Naive thymus-derived CD4-positive, alpha-beta T cell (primary cell): ENCODE measurements at regions not wholly inside any gene's neighbourhood (a gene's known extent, or its start where the extent isn't known, plus 50 kb on each side); places are given as distances from the start of the nearest gene placed in this dataset.

Experiments used
- ATAC-seq: fragments of 150-1000 bp; cut with Tn5 transposase; 2 replicates; pipeline ENCODE4 v1.10.0; 2021; ENCODE audit warnings: mild to moderate bottlenecking, moderate library complexity
- CTCF ChIA-PET: fragments of 350-600 bp; sonication (Branson Sonifier 250); formaldehyde crosslinking; loops from one replicate; lab custom pipeline; 2021; ENCODE audit warnings: antibody characterized with exemption; lab: Charles Lee
- POLR2A ChIA-PET: fragments of 350-600 bp; sonication (Branson Sonifier 250); formaldehyde crosslinking; loops from one replicate; lab custom pipeline; 2021; ENCODE audit warnings: antibody characterized with exemption, inconsistent platforms; lab: Charles Lee
- DNase-seq, 9 donors: peaks; one replicate each; pipeline versions ENCODE4 v3.0.0 to v3.0.0-alpha.2; 2020 to 2022; ENCODE audit warnings: mixed read lengths in 1 of 9
- H3K27ac ChIP-seq: one replicate; pipeline ENCODE4 v1.7.0; 2013; ENCODE audit warnings: mild to moderate bottlenecking, low read depth, low read length, moderate library complexity
- H3K27me3 ChIP-seq, 2 donors: one replicate each; pipeline ENCODE4 v1.7.0; 2013; ENCODE audit warnings: low read length in 2 of 2, mild to moderate bottlenecking in 2 of 2, moderate library complexity in 2 of 2; ENCODE audit not compliant: control insufficient read depth in 2 of 2, insufficient read depth in 2 of 2
- H3K36me3 ChIP-seq, 3 experiments: 1 replicate in 2 of 3; 2 replicates in 1 of 3; pipeline ENCODE4 v1.7.0; 2013; ENCODE audit warnings: low read length in 3 of 3, mild to moderate bottlenecking in 3 of 3, moderate library complexity in 1 of 3; ENCODE audit not compliant: insufficient read depth in 3 of 3, control insufficient read depth in 2 of 3
- H3K4me1 ChIP-seq, 2 donors: one replicate each; pipeline ENCODE4 v1.7.0; 2013; ENCODE audit warnings: low read length in 2 of 2, mild to moderate bottlenecking in 2 of 2, moderate library complexity in 1 of 2; ENCODE audit not compliant: control insufficient read depth in 2 of 2, insufficient read depth in 2 of 2
- H3K4me3 ChIP-seq: 2 replicates; pipeline ENCODE4 v1.7.0; 2013; ENCODE audit warnings: mild to moderate bottlenecking, low read length
- H3K9me3 ChIP-seq, 3 experiments: 1 replicate in 2 of 3; 2 replicates in 1 of 3; pipeline ENCODE4 v1.7.0; 2013; ENCODE audit warnings: low read length in 3 of 3; ENCODE audit not compliant: control insufficient read depth in 2 of 3
- H3K27ac Mint-ChIP-seq, 9 donors: one replicate each; pipeline ENCODE4 v1.8.0; 2020 to 2022; ENCODE audit warnings: mixed read lengths in 9 of 9, mild to moderate bottlenecking in 8 of 9, moderate library complexity in 5 of 9, inconsistent platforms in 2 of 9
- H3K27me3 Mint-ChIP-seq, 5 donors: one replicate each; pipeline ENCODE4 v1.8.0; 2021 to 2022; ENCODE audit warnings: mixed read lengths in 5 of 5, mild to moderate bottlenecking in 1 of 5
- H3K36me3 Mint-ChIP-seq, 5 donors: one replicate each; pipeline ENCODE4 v1.8.0; 2020 to 2022; ENCODE audit warnings: mixed read lengths in 5 of 5, mild to moderate bottlenecking in 3 of 5, inconsistent platforms in 1 of 5
- H3K4me1 Mint-ChIP-seq, 7 donors: one replicate each; pipeline ENCODE4 v1.8.0; 2020 to 2022; ENCODE audit warnings: mixed read lengths in 7 of 7, mild to moderate bottlenecking in 3 of 7, inconsistent platforms in 1 of 7
- H3K4me3 Mint-ChIP-seq, 10 donors: one replicate each; pipeline ENCODE4 v1.8.0; 2020 to 2022; ENCODE audit warnings: mild to moderate bottlenecking in 10 of 10, mixed read lengths in 10 of 10, moderate library complexity in 6 of 10, inconsistent platforms in 2 of 10
- H3K9me3 Mint-ChIP-seq, 11 donors: one replicate each; pipeline ENCODE4 v1.8.0; 2020 to 2022; ENCODE audit warnings: mixed read lengths in 11 of 11, mild to moderate bottlenecking in 4 of 11, inconsistent platforms in 1 of 11, moderate library complexity in 1 of 11
- intact Hi-C, 2 donors: fragments of 100-400 bp; cut with micrococcal nuclease; formaldehyde crosslinking; loops; one replicate each; pipeline ENCODE4 v1.15.1; 2023

DNA sequence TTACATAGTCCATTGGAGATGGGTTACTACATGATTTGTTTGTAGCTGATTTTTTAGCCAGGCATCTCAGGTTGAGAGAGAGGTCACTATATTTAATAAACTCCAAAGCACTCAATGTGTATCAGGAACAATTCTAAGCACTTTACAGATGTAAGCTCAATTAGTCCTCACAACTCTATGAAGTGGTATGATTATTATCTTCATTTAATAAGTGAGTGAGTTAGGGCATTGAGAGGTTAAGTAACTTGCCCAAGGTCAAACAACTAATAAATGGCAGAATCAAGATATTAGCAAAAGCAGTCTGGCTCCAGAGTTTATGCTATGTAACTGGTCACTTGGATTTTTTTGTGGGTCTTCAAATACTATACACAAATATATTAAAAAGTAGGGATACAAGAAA, 56.3 kb upstream of the ABI3BP start:
- Mint-ChIP-seq H3K9me3 (peaks cover 0 to 6% (median 1%) of the 10 kb centered on the region in 11 donors), H3K27ac (no peak overlapping the region), H3K4me3 (no peak overlapping the region), H3K4me1 (no peaks in the 10 kb centered on the region), H3K27me3 (peaks cover 0 to 25% (median 6%) of the 10 kb centered on the region in 5 donors), H3K36me3 (peaks cover 0 to 1% (median 0%) of the 10 kb centered on the region in 5 donors)
- no peaks in the 10 kb centered on the region for H3K4me1 ChIP-seq
- H3K27me3 ChIP-seq, result no peaks in the 10 kb centered on the region
- H3K4me3 ChIP-seq, result no peak overlapping the region
- ChIA-PET POLR2A (no interaction called here), CTCF (no interaction called here)
- no peak overlapping the region for H3K27ac ChIP-seq
- no peaks in the 10 kb centered on the region for H3K36me3 ChIP-seq
- H3K9me3 ChIP-seq, result no peaks in the 10 kb centered on the region
- DNase-seq, result no peak
- intact Hi-C loops, result no loop called here
- ATAC-seq, result no peak

DNA sequence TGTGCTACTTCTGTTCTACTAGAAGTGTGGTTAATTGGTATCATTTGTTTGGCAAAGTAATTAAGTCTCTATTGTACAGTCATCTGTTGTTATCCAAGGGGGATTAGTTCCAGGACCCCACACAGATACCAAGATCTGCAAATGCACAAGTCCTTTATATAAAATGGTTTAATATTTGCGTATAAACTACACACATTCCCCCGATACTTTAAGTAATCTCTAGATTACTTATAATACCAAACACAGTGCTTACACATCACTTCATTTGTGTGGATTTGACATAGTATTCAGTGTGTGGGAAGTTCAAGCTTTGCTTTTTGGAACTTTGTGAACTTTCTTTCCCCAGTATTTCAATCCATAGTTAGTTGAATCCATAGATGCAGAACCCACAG, 50.5 kb upstream of the ABI3BP start:
- Histone ChIP-seq H3K27me3 (no peaks in the 10 kb centered on the region), H3K27ac (no peak overlapping the region), H3K4me1 (no peaks in the 10 kb centered on the region), H3K36me3 (no peaks in the 10 kb centered on the region), H3K9me3 (no peaks in the 10 kb centered on the region), H3K4me3 (no peak overlapping the region)
- intact Hi-C loops, result no loop called here
- H3K27ac Mint-ChIP-seq, result no peak overlapping the region
- peaks cover 0 to 3% (median 0%) of the 10 kb centered on the region in 5 donors for H3K36me3 Mint-ChIP-seq
- ChIA-PET CTCF (no interaction called here), POLR2A (no interaction called here)
- no peaks in the 10 kb centered on the region for H3K4me1 Mint-ChIP-seq
- ATAC-seq (no peak), DNase-seq (no peak)
- H3K9me3 Mint-ChIP-seq, result peaks cover 0 to 5% (median 1%) of the 10 kb centered on the region in 11 donors
- H3K27me3 Mint-ChIP-seq, result peaks cover 0 to 27% (median 9%) of the 10 kb centered on the region in 5 donors
- H3K4me3 Mint-ChIP-seq, result no peak overlapping the region

DNA sequence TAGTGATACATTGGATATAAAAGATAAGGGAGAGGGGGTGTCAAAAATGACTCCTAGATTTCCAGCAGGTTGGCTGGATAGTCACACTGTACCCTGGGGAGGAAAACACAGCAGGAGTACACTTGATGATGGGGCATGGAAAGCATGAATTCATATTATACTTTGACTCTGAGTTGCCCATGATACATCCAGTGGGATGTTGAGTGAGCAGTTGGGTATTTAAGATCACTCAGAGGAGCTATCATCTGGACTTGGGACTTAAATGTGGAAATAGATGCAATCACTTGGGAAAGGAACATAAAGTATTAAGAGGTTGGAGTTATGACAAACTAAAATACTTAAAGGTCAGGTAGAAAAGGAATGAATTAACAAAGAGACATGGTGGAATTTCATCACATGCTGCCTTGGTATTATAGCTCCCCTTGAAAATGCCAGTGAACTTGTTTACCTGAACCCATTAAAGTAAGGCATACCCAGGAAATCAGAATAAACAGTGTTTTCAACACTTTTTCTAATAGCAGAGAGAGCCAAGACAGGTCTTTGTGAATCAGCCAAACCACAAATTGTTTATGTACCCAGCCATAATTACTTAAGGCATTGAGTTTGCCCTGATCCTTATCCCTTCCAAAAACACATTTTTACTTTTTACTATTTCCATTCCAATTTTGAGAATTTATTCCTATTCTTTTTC, 49.9 kb upstream of the ABI3BP start:
- Mint-ChIP-seq H3K9me3 (peaks cover 0 to 5% (median 1%) of the 10 kb centered on the region in 11 donors), H3K27ac (no peak overlapping the region), H3K4me3 (no peak overlapping the region), H3K36me3 (peaks cover 0 to 3% (median 0%) of the 10 kb centered on the region in 5 donors), H3K27me3 (peaks cover 0 to 25% (median 6%) of the 10 kb centered on the region in 5 donors), H3K4me1 (no peaks in the 10 kb centered on the region)
- Histone ChIP-seq H3K4me1 (no peaks in the 10 kb centered on the region), H3K36me3 (no peaks in the 10 kb centered on the region), H3K4me3 (no peak overlapping the region), H3K9me3 (no peaks in the 10 kb centered on the region), H3K27me3 (no peaks in the 10 kb centered on the region), H3K27ac (no peak overlapping the region)
- no peak for DNase-seq
- CTCF ChIA-PET, result no interaction called here
- ATAC-seq, result no peak
- POLR2A ChIA-PET, result no interaction called here
- intact Hi-C loops, result no loop called here
